GM19397 (cell line): ENCODE measurements at regions not wholly inside any gene's neighbourhood (a gene's known extent, or its start where the extent isn't known, plus 50 kb on each side); places are given as distances from the start of the nearest gene placed in this dataset.

Experiments used
- ATAC-seq: cut with Tn5 transposase; IDR thresholded peaks from one replicate; pipeline ENCODE4 v1.9.1; 2021; ENCODE audit warnings: mild to moderate bottlenecking, moderate library complexity; ENCODE audit not compliant: unreplicated experiment

DNA sequence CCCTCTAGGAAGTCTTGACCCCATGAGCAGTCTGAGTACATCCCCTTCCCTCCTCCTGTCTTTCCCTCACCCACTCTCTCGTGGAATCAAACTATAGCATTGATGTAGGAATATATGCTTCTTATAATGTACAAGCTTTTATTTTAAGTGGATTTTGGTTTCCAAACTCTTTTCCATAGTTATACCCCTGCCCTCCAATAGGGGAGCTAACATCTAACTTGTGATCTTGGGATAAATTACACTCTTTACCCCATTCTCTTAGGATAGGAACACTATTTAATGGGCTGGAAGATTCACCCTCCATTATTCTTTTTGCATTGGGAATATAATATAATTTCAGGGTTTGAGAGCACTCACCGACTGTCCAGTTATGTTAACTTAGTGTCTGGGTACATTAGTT, 465.9 kb downstream of the GATA3 start:
- ATAC-seq, result no peak

DNA sequence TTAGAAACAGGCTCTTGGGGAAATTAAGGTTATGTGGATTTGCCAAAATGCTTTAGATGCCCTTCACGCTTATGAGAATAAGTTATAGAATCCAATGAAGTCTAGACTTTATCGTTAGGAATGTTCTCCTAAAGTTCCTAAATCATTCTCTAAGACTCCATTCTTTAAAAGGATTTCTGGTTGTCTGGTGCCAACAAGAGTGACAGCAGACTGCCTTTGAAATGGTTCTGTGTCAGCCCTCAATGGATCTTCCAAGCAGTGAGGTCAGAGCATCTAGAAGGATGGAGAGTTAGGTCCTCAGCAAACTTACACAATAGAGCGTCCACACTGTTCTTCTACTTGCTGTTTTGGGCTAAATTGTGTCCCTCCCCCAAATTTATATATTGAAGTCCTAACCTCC, 473.3 kb downstream of the GATA3 start:
- ATAC-seq, result no peak

DNA sequence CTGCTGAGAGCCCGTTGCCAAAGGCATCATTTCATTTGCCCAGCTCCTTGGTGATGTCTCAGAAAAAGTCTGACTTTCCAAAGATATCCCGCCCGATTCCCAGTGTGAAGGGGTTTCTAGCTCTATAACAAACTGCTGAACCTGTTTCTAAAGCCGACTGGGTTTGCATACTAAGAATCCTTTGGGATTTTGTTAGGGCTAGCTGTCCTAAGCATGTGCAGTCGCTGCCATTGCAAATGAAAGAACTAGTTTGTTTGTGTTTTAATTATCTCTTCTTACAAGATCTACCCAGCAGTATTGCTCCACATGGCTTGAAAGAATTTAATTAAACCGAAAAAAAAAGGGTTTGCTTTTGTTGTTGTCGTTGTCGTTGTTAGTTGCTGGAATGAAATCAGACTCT, 476.6 kb downstream of the GATA3 start:
- no peak for ATAC-seq

DNA sequence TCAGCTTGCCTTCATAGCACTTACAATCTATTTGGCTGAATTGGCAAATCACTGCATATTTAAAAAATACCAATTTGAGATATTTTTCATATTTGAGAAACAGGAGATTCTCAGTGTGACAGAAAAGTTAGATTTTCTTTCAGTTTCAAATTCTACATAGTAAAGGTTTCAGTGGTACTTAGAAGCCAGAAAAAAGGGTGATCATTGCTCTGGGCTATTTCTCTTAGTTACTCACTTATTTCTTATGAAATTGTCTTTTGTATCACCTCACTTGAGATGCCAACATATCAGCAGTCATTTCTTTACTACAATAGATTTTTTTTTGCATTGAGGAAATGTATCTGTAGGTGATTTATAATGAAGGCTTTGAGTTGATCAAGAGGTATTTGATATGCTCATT, 478.2 kb downstream of the GATA3 start:
- ATAC-seq, result no peak

DNA sequence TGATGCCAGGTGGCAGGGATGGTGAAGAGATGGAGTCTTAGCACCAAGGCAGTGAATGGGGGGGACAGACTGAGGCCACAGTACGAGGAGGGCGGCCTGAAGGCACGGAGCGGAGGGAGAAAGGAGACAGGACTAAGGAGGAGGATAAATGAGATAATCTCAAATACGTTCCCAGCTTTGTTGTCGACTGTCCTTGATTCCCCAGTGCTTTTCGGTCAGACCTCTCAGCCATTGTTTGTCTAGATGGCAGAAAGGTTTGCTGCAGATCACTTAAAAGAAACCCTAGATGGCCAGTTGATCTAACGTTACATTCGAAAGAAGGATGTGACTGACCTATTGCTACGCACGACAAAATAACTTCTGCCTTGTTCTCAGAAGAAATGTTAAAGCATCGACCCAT, 479.0 kb downstream of the GATA3 start:
- no peak for ATAC-seq

DNA sequence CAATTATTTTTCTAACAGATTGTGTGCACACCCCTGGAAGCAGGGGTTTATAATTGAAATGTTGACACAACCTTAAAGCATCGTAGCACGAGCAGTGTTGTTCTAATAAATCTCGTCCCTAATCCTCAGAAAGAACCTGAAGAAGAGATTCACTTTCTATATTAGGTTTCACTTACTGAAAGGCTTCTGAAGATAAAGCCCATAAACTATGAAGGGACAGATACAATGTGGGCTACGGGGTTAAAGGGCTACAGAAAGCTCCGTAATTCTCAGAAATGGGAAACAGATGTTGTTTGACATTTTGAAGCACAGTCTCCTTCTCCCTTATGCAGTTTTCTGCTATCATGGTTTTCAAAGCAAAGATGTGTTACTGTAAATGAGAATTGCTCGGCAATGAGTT, 479.6 kb downstream of the GATA3 start:
- ATAC-seq, result no peak

DNA sequence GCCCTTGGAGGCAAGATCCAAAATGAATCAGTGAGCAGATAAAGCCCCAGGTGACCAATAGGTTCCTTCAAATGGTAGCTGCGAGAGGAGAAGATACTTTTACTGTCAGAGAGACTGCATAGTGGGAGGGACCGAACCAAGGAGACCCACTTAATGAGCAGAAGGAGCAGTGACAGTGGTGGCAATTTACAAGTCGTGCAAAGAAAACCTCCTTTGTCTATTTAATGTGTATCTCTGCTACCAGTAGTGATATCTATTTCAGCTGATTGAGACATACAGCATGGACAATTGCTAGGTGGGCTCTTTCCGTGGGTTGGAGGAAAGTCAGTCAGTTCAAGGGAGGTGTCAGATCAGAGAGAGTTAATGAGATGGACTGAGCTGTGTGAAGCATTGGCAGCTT, 480.4 kb downstream of the GATA3 start:
- no peak for ATAC-seq

DNA sequence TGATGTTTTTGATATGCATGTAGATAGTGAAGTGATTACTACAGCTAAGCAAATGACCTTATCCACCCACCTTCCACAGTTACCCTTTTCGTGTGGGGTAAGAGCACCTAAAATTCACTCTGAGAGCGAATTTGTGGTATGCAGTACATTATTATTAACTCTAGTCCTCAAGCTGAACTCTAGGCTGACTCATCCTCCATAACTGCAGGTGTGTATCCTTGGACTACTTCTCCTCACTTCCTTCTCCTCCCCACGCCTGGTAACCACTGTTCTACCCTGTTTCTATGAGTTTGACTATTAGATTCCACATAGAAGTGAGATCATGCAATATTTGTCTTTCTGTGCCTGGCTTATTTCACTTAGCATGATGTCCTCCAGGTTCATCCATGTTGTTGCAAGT, 484.6 kb downstream of the GATA3 start:
- no peak for ATAC-seq

DNA sequence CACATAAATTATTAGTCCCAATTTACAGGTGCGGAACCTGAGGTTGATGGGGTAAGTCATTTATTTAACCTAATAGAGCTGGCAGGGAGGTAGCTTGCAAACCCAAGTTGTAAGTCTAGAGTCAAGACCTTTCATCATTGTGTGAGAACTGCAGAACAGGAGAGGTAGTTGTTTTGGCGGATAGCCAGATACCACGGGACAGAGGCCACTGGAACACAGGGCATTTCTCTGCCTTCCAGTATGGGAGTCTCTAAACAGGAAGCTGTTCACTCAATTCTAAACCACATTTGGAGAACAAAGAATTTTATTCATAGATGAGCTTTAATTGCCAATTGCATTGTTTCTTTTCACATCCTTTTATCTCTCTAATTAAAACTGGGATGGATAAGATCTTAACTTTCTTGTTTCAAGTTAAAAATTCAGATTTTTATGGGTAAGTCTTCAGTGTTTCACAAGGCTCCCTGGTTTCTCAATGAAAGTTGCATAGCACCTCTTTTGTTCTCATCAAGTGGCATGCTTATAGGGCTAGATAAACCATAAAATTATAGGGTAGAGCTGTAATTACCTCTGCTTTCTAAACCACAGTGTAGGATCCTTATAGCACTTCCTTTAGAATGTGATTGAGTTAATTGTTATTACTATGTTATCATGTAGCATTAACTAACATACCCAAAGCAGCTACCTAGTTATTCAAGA, 489.0 kb downstream of the GATA3 start:
- ATAC-seq, result no peak

DNA sequence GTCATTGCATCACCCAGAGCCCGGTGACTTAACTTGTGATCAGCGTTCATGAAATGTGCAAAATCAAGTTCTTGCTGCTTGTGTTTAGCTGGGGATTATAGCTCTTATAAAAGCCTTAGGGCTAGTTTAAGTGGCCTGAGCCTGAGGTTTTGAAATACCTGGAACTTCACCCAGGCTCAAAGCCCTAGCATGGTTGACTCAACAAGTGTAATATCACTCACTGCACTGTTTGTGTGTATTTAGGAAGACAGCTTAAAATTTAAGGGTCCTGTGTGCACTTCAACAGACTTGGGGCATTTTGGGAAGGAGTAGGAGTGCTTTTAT, 489.5 kb downstream of the GATA3 start:
- no peak for ATAC-seq

DNA sequence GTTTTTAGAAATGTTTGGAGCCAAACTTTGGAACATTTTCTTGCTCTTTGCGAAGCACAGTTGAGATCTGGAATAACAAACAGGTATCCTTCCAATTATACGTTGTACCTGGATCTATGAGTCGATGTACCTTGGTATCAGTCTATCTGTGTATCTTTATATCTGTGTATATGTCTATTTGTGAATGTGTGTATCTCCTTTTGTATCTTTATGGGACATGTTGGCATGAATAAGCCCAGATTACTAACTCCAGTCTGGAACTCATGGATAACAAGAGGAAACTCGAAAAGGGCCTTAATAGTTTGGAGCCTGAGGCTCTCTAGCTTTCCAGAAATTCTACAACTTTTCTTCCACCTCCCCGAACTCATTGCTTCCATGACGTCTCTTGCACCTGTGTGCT, 490.0 kb downstream of the GATA3 start:
- no peak for ATAC-seq

DNA sequence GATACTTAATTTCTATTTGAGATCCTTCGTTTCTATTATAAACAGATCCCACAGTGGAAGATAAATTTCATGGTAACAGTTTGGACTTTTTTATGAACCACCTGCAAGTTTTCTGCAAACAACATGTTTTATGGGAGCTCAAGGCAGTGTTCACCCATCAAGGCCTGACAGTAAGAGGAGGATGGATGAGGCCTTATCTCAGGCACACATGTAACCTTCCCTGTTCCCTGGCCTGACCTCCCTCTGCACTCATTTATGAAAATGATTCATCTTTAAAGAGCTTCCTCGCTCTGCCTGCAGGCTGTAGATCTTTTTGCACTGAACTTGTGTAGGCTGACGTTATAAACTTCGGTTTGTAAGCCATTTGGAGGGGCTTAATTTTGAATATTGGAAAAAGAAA, 500.1 kb downstream of the GATA3 start:
- ATAC-seq, result no peak

DNA sequence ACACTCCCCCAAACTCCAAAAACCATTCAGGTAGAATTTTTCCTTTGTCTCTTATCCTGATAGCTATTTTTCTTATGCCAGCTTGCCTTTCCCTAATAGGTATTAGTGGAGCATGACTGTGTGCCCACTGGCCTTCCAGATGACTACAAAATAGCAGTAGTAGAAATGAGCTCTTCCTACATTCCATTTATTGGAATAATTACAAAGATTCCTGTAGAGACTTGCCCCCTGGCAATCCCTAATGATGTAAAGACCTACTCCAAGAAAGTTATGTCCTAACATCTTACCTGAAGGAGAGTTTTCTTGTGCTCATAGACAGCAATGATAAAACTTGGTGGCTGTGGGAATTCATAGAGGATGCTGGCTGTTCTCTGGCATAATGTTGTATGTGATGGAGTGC, 501.8 kb downstream of the GATA3 start:
- ATAC-seq, result no peak

DNA sequence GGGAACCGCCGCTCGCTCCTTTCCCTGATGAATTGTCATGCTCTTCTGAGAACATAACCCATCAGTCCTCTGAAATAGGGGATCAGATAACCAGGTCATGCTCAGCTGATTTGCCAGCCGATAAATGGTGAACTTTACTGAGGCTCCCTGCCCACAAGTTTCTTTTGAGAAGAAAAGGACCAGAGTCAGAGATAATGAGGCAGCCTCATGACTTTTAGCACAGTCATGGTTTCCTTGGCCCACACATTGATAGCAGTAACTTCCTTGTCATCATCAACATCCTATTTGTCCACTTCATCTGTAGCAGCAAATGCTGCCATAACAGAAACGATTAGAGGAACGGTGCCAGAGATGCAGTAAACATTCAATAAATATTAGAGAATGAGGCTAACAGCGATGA, 509.0 kb downstream of the GATA3 start:
- no peak for ATAC-seq

DNA sequence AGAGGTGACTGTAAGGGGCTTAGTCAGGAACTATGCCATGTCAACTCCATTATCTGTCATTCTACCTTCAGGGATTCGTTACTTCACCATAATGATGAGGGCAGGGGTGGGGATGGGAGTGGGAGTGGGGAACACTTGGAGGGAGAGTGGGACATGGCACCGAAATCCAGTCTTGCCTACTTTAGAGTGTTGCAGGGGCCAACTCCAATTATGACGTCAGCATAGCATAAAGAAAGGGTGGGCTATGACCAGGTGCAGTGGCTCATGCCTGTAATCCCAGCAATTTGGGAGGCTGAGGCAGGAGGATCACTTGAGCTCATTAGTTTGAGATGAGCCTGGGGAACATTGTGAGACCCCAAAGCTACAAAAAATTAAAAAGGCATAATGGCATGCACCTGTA, 512.2 kb downstream of the GATA3 start:
- no peak for ATAC-seq

DNA sequence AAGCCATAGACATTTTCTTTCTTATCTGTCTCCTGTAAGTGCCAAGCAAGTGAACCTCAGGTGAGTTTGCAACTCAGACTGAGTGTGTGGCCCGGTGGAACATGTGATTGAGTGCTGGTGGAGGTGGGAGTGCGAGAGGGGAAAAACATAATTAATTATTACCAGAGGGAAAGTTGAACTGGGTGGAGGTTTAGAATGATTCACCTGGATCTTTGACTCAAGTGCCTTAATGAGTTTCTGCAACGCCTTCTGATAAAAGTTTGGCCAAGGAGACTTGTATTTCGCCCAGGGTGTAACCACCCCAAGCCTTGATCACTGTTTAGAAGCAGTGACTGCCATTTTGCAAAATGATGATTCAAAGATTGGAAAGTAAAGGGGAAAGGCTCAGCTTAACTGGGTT, 513.9 kb downstream of the GATA3 start:
- no peak for ATAC-seq

DNA sequence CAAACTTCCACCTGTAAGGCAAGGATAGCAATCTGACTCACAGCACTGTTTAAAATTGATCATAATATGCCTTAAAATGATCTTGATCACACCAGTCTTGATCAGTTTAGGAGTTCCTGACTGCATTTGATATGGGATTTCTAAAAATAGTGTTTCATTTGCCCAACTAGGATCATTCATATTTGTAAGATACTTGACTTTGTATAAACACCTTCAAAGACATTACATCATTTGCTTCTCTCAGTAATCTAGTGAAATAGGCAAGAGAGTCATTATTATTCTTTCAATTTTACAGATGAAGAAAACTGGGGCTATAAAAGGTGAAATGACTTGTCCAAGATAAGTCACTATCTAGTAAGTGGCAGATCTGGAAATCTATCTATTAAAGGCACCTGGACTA, 521.1 kb downstream of the GATA3 start:
- no peak for ATAC-seq

DNA sequence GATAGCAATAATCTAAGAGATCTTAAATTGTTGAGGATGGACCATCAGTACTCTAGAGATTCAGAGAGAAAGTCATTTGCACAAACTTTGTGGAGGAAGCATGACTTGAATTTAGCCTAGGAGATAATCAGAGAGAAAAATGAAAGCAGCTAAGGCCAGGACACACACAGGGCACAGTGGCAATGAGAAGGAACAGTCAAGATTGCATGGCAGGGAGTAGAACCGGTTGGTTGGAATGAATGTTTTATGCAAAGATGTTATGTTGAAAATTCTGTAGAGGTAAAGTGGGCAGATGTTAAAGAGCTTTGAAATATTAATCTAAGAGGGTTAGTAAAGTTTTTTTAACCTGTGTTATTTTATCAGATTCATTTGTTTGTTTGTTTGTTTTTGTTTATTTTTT, 521.8 kb downstream of the GATA3 start:
- ATAC-seq, result no peak

DNA sequence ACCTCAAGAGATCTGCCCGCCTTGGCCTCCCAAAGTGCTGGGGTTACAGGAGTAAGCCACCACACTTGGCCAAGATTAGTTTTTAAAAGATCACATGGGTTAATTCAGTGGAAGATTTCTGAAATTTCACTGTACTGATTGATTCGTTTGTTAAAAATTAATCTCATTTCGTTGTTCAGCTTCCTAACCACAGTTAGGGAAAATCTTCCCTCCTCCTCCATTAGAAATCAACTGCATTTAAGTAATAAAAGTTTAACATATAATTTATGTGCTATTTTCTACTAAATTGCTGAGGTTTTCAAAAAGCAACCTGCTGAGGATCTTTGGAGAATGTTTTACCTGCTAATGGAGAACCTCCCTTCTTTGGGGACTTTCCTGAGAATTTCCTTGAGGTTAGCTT, 522.4 kb downstream of the GATA3 start:
- ATAC-seq, result no peak

DNA sequence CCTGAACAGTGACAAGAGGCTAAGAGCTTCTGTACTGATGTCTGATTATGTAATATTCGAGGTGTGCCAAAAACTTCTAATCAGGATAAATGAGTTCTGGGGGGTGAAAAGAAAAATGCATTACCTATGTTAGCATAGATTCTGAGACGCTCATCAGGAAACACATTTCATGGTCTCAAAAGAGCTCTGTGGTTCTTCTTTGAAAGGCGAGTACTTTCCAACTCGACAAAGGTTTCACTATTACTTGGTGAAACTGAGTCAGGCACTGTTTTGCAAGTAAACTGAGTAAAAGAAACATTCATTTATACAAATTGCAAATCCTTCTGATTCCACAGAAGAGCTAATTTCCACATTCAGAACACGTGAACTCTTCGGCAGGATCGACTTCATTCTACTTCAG, 523.2 kb downstream of the GATA3 start:
- ATAC-seq, result no peak

DNA sequence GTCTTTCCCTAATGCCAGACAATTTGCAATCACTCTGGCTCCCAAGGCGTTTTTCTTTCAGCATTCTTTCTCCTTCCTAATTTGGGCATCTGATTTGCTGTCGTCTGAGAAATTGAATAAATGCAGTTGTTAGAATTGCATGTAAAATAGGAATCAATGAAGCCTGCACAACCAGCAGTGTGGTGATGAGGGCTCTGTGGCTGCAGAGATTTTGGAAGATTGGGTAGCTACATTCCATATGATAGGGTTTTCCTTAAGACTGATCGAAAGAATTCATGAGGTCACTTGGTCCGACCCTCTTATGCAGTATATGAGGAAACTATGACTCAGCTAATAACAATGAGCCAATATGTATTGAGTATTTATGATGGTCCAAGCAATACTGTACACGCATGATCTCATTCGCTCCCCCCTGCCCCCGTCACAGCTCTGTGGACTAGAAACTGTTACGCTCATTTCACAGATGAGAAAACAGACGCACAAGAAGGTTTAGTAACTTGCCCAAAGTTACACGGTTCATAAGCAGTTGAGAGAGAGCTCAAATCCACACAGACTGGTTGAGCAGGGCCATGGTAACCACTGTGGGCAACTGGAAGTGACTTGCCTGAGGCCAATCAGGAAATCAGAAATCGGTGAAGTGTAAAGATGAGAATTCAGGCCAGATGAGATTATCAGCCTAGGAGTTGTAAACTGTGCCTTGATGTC, 527.2 kb downstream of the GATA3 start:
- ATAC-seq, result no peak

DNA sequence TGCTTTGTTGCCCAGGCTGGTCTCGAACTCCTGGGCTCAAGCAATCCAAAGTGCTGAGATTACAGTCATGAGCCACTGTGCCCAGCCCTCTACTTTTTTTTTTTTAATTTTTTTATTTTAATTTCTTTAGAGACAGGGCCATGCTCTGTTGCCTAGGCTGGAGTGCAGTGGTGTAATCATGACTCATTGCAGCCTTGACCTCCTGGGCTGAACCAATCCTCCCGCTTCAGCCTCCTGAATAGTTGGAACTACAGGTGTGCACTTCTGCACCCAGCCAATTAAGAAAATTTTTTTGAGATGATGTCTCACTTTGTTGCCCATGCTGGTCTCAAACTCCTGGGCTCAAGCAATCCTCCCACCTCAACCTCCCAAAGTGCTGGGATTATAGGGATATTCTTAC, 528.6 kb downstream of the GATA3 start:
- ATAC-seq, result no peak

DNA sequence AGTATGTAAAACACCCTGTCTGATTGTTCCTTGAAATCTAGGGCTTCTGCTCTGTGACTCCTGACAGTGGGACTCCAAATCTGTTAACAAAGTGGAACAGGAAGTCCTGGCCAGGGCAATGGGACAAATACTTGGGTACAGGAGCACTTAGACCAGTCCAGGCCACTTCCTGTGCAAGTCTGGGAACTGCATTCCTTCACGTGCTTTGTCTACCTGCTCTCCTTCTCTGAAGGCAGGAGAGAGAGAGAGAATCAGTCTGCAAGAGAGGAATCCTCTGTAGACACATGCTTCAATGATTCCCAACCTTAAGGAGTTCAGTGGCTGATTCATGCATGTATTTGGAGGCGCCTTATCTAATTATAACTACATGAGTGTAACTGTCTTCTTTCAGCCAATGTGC, 530.2 kb downstream of the GATA3 start:
- ATAC-seq, result no peak
